ENCODE measurements at regions not wholly inside any gene's neighbourhood (a gene's known extent, or its start where the extent isn't known, plus 50 kb on each side); places are given as distances from the start of the nearest gene placed in this dataset.

GRCh38 chr10:118952493-118953295 lies 76.8 kb upstream of the NANOS1 start:
- H3K4me3 ChIP-seq: no peak overlapping the region
- no peak for DNase-seq
- no peaks in the 10 kb centered on the region for H3K36me3 ChIP-seq (replicated peaks in 1 of 2; ENCODE audit: insufficient read depth in 1 of 2, low read depth in 2 of 2)
- no peak overlapping the region for H3K27ac ChIP-seq
- no peaks in the 10 kb centered on the region for H3K4me1 ChIP-seq
- ATAC-seq: no peak
- no peaks in the 10 kb centered on the region for H3K9me3 ChIP-seq
- no peak for TF ChIP-seq POLR2A (IDR thresholded peaks at IDR 0.05)
- TF ChIP-seq CTCF (IDR thresholded peaks at IDR 0.05): no peak
- 75 to 82% methylated on average over 3 to 5 of the region's 5 CpGs for WGBS, 2 donors
- intact Hi-C loops (cut with DNase I): no loop called here
- no peaks in the 10 kb centered on the region for H3K27me3 ChIP-seq

DNA sequence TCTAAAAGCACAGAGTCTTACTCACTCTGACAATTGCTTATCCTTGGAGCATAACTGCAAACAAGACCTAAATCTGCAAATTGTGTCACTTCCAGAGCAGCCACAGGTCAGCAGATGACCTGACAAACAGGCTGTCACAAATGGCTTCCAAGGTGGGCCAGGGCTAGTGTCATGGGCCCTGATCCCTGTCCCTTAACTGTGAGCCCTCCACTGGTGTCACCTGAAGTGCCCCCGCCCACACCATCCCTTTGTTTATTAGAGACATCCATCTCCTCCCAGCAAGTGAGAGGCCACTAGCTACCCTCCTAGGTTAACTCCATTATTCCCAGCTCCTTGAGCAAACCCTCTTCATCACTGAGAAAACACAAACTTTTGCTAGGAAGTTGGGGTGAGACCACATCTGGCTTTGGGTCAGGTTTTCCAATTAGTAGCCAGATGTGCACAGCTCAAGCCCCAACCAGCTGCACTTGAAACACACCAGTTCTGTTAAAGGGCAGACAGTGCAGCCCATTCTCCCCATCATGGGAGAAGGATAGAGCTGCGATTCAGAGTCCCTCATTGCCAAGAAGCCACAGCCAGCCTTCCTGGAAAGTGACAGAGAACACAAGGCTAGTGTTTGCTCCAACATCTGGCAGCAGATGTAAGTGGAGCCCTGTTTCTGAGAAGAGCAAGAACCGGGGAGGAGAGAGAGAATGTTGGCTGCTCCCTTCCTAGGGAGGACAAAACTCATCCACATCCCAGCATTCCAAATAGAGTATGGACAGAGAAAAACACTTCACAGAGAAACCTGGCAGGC lies 75.7 kb upstream of the NANOS1 start:
- 59 to 65% methylated on average over 2 to 3 of the region's 3 CpGs for WGBS, 2 donors
- intact Hi-C loops (cut with DNase I): no loop called here
- Histone ChIP-seq H3K36me3 (replicated peaks in 1 of 2; ENCODE audit: insufficient read depth in 1 of 2, low read depth in 2 of 2) (no peaks in the 10 kb centered on the region), H3K27me3 (no peaks in the 10 kb centered on the region), H3K9me3 (no peaks in the 10 kb centered on the region), H3K4me1 (no peaks in the 10 kb centered on the region), H3K27ac (no peak overlapping the region), H3K4me3 (no peak overlapping the region)
- ATAC-seq (no peak), DNase-seq (peak in 1 of 4 donors; percentile 40)
- no peak for TF ChIP-seq CTCF (IDR thresholded peaks at IDR 0.05)
- TF ChIP-seq POLR2A (IDR thresholded peaks at IDR 0.05): no peak

DNA sequence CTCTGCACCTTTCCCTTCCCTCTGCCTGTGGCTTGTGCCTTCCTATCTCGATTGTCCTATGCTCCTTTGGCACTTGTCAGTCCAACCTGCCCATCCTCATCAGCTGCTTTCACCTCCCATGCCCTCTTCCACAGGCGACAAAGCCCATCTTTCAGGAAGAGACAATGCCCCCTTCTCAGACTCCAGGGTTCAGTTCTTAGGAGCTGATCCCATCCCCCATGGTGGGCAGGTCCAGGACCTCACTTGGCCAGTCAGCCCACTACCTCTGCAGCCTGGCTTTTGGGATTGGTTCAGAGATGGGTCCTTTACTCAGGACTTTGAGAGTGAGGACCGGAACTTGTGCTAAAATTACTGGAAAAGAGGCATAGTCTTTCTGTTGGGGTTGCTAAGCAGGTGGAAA lies 74.0 kb upstream of the NANOS1 start:
- DNase-seq: no peak
- H3K27ac ChIP-seq: no peak overlapping the region
- TF ChIP-seq POLR2A (IDR thresholded peaks at IDR 0.05) (no peak), CTCF (IDR thresholded peaks at IDR 0.05) (no peak)

DNA sequence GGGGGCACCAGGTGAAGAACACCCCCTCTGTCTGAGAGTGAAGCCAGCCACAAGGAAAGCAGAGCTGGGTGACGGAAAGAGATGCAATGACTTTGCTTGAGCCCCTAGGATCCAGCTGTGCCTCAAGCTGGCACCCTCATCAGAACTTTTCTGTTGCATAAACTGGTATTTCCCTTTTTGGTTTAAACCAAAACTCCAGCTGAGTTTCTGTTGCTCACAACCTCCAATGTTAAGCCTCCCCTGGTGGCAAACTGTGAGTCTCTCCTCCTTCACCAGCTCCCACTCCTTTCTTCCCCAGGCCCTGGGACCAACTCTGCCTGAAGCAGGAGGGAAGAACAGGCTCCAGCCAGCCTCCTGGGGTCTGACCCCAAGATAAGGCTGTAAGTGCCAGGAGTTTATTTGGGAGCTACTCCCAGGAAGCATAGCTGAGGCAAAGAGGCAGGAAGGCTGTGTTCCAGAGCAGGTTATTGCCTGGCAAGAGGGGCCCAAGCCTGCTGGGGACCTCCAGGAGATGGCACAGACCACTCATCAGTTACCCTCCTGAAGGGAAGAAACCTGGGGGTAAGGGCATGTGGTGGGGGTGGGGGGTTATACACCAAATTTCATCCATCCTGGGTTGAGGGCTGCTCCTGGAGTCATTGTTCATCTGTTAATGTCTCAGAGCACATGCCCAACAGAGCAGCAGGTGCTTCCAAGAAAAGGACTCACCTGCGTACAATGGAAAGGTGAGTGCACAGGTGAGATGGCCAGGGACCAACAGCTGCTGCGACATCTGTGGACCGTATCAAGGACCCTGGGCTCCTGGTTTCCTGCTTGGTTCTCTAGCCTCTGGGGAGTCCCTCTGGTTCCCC lies 73.3 kb upstream of the NANOS1 start:
- H3K27ac ChIP-seq: no peak overlapping the region
- TF ChIP-seq CTCF (IDR thresholded peaks at IDR 0.05): no peak
- TF ChIP-seq POLR2A (IDR thresholded peaks at IDR 0.05): no peak
- H3K9me3 ChIP-seq: no peaks in the 10 kb centered on the region
- no peak overlapping the region for H3K4me3 ChIP-seq
- no peak for DNase-seq
- ATAC-seq: no peak
- intact Hi-C loops (cut with DNase I): no loop called here
- H3K27me3 ChIP-seq: no peaks in the 10 kb centered on the region
- no peaks in the 10 kb centered on the region for H3K36me3 ChIP-seq (replicated peaks in 1 of 2; ENCODE audit: insufficient read depth in 1 of 2, low read depth in 2 of 2)
- 87 to 93% methylated on average over 2 to 4 of the region's 4 CpGs for WGBS, 2 donors
- peaks cover 7% of the 10 kb centered on the region for H3K4me1 ChIP-seq

More for the DNA sequence above, 74.0 kb upstream of the NANOS1 start:
- no peaks in the 10 kb centered on the region for H3K27me3 ChIP-seq
- 71 to 75% methylated on average over 3 of the region's 3 CpGs for WGBS, 2 donors
- intact Hi-C loops (cut with DNase I): no loop called here
- H3K4me3 ChIP-seq: no peak overlapping the region
- no peaks in the 10 kb centered on the region for H3K36me3 ChIP-seq (replicated peaks in 1 of 2; ENCODE audit: insufficient read depth in 1 of 2, low read depth in 2 of 2)
- no peaks in the 10 kb centered on the region for H3K9me3 ChIP-seq
- peaks cover 7% of the 10 kb centered on the region for H3K4me1 ChIP-seq
- no peak for ATAC-seq
